CD8-positive, alpha-beta memory T cell (primary cell): ENCODE measurements at regions not wholly inside any gene's neighbourhood (a gene's known extent, or its start where the extent isn't known, plus 50 kb on each side); places are given as distances from the start of the nearest gene placed in this dataset.
A peak's percentile ranks its signal among the peaks of the same experiment; 100 is the strongest.
"Not testable (repeated sequence)": the region's sequence is repeated elsewhere in the genome, so short reads cannot be mapped to it uniquely, and the experiment has no call there.

Experiments
- CTCF ChIA-PET: fragments of 350-600 bp; sonication (Branson Sonifier 250); formaldehyde crosslinking; loops from one replicate; lab custom pipeline; 2021; ENCODE audit warnings: antibody characterized with exemption; lab: Charles Lee
- POLR2A ChIA-PET: fragments of 350-600 bp; sonication (Branson Sonifier 250); formaldehyde crosslinking; loops from one replicate; lab custom pipeline; 2021; ENCODE audit warnings: antibody characterized with exemption; lab: Charles Lee
- DNase-seq, 5 donors: peaks; one replicate each; pipeline versions ENCODE4 v3.0.0 to v3.0.0-alpha.2; 2020 to 2022; ENCODE audit warnings: mixed read lengths in 1 of 5
- H3K27ac ChIP-seq: one replicate; pipeline ENCODE4 v1.7.0; 2013; ENCODE audit warnings: low read depth, mild to moderate bottlenecking, low read length, moderate library complexity
- H3K27me3 ChIP-seq: 2 replicates; pipeline ENCODE4 v1.7.0; 2013; ENCODE audit warnings: low read length, mild to moderate bottlenecking; ENCODE audit not compliant: insufficient read depth, poor library complexity, severe bottlenecking
- H3K36me3 ChIP-seq: 2 replicates; pipeline ENCODE4 v1.7.0; 2013; ENCODE audit warnings: mild to moderate bottlenecking, low read length, moderate library complexity; ENCODE audit not compliant: insufficient read depth
- H3K4me1 ChIP-seq: 2 replicates; pipeline ENCODE4 v1.7.0; 2013; ENCODE audit warnings: mild to moderate bottlenecking, low read length, moderate library complexity; ENCODE audit not compliant: insufficient read depth
- H3K4me3 ChIP-seq: 2 replicates; pipeline ENCODE4 v1.7.0; 2013; ENCODE audit warnings: mild to moderate bottlenecking, low read length
- H3K9me3 ChIP-seq: 2 replicates; pipeline ENCODE4 v1.7.0; 2013; ENCODE audit warnings: mild to moderate bottlenecking, low read length
- H3K27ac Mint-ChIP-seq, 8 donors: one replicate each; pipeline ENCODE4 v1.8.0; 2020 to 2021; ENCODE audit warnings: mixed read lengths in 8 of 8, mild to moderate bottlenecking in 6 of 8, inconsistent platforms in 3 of 8, moderate library complexity in 3 of 8
- H3K27me3 Mint-ChIP-seq, 2 donors: one replicate each; pipeline ENCODE4 v1.8.0; 2020 to 2021; ENCODE audit warnings: mixed read lengths in 2 of 2, mild to moderate bottlenecking in 1 of 2, moderate library complexity in 1 of 2
- H3K36me3 Mint-ChIP-seq, 3 donors: one replicate each; pipeline ENCODE4 v1.8.0; 2020 to 2021; ENCODE audit warnings: mixed read lengths in 3 of 3, inconsistent platforms in 1 of 3, mild to moderate bottlenecking in 1 of 3
- H3K4me1 Mint-ChIP-seq, 3 donors: one replicate each; pipeline ENCODE4 v1.8.0; 2020 to 2021; ENCODE audit warnings: mixed read lengths in 3 of 3, inconsistent platforms in 1 of 3, mild to moderate bottlenecking in 1 of 3
- H3K4me3 Mint-ChIP-seq, 7 donors: one replicate each; pipeline ENCODE4 v1.8.0; 2020 to 2021; ENCODE audit warnings: mixed read lengths in 7 of 7, mild to moderate bottlenecking in 6 of 7, moderate library complexity in 4 of 7, inconsistent platforms in 2 of 7
- H3K9me3 Mint-ChIP-seq, 5 donors: one replicate each; pipeline ENCODE4 v1.8.0; 2020 to 2022; ENCODE audit warnings: mixed read lengths in 5 of 5, mild to moderate bottlenecking in 3 of 5, moderate library complexity in 2 of 5, inconsistent platforms in 1 of 5

DNA sequence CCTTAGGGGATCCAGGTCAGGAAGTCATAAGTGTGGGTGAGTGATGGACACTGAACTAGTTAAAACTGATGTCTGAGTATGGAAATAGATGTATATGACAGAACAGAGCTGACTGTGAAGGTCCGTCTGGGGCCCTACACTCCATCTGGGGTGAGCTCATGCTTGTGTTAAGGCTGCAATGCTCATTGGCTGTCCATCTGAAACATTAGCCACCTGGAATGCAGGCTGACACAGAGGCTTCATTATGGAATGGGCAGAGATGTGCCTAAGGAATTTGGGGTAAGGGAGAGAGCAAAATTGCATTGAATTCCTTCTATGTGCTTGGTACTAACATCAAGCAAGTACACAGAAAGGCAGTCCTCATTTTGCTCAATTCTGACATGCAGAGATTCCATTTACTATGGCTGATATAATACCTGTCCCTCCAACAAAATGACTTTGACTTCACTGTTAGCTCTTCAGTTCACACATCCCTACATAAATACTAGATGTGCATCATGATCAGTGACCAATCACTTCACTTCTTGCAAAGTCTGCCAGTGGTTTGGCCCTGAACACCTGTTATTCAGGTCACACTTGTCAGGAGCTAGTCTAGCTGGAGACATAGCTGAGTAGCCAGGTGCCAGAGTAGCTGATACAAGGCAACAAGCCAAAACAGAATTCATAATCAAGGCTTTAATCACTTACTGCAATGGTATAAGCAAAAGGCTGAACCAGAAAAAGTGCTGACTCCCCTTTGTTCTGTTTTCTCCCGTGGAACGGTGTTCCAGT, 128.9 kb upstream of the VWC2 start:
- H3K27me3 Mint-ChIP-seq, result peaks cover 0 to 5% of the 10 kb centered on the region in 2 donors
- POLR2A ChIA-PET, result no interaction called here
- H3K4me1 ChIP-seq, result no peaks in the 10 kb centered on the region
- CTCF ChIA-PET, result no interaction called here
- H3K36me3 ChIP-seq, result no peaks in the 10 kb centered on the region
- no peaks in the 10 kb centered on the region for H3K27me3 ChIP-seq
- DNase-seq, result no peak
- H3K4me3 Mint-ChIP-seq, result no peak overlapping the region
- H3K27ac ChIP-seq, result no peak overlapping the region
- H3K36me3 Mint-ChIP-seq, result no peaks in the 10 kb centered on the region
- H3K9me3 ChIP-seq, result no peaks in the 10 kb centered on the region
- no peaks in the 10 kb centered on the region for H3K4me1 Mint-ChIP-seq
- H3K27ac Mint-ChIP-seq, result peak overlapping the region in 1 of 8 donors; percentile 50
- no peak overlapping the region for H3K4me3 ChIP-seq
- H3K9me3 Mint-ChIP-seq, result peaks cover 2 to 11% (median 5%) of the 10 kb centered on the region in 5 donors

DNA sequence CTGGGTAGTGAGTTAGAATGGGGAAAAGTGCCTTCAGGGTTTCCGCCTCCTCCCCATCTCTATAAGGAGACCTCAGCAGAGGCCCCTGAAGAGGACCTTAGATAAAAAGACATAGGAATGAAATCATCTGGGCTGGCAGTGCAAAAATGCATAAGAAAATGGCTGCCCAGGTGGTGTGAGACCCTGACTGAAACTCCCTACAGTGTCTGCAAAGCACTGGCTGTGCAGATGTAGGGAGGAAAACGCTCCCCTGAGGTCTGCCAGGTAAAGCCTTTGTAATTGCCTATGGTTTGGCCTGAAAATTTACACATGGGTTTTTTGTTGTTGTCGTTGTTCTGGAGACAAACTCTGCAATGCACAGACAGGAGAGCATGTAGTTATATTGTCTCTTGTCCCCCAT, 128.1 kb upstream of the VWC2 start:
- Mint-ChIP-seq H3K36me3 (no peaks in the 10 kb centered on the region), H3K9me3 (peaks cover 2 to 11% (median 5%) of the 10 kb centered on the region in 5 donors), H3K27me3 (peaks cover 0 to 5% of the 10 kb centered on the region in 2 donors), H3K27ac (no peak overlapping the region), H3K4me1 (no peaks in the 10 kb centered on the region), H3K4me3 (no peak overlapping the region)
- Histone ChIP-seq H3K4me3 (no peak overlapping the region), H3K4me1 (no peaks in the 10 kb centered on the region), H3K27me3 (no peaks in the 10 kb centered on the region), H3K9me3 (no peaks in the 10 kb centered on the region), H3K36me3 (no peaks in the 10 kb centered on the region), H3K27ac (no peak overlapping the region)
- no peak for DNase-seq
- CTCF ChIA-PET, result no interaction called here
- POLR2A ChIA-PET, result no interaction called here

DNA sequence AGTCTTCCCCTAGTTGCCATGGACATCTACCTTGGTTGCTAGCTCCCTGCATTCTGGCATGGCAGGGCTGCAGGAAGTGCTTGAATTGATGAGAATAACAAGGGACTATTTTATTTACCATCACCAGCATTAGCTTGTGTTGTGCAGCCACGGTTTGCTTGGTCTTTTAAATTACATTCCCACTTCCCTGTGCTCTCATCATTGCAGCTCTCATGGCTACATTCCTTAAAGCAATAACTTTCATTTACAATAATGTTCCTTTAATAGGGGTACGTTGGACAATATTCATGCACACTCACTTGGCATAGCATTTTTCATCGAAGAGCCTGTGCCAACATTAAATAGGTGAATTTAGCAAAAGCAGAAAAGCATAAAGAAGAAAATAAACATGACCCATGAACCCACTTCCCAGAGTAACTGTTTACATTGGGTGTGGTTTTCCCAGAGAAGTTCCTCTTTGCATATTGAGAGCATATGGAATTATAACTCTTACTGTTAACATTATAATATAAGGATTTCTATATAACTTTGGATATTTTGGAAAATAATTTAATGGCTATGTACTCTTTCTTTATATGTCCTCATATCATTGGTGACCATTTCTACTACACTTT, 113.2 kb upstream of the VWC2 start:
- H3K36me3 Mint-ChIP-seq, result no peaks in the 10 kb centered on the region
- H3K4me3 Mint-ChIP-seq, result no peak overlapping the region
- DNase-seq, result no peak
- Histone ChIP-seq H3K9me3 (no peaks in the 10 kb centered on the region), H3K36me3 (no peaks in the 10 kb centered on the region), H3K4me3 (no peak overlapping the region), H3K27me3 (no peaks in the 10 kb centered on the region), H3K27ac (no peak overlapping the region), H3K4me1 (no peaks in the 10 kb centered on the region)
- H3K4me1 Mint-ChIP-seq, result no peaks in the 10 kb centered on the region
- H3K27me3 Mint-ChIP-seq, result peaks cover 0 to 1% of the 10 kb centered on the region in 2 donors
- peaks cover 3 to 11% (median 6%) of the 10 kb centered on the region in 5 donors for H3K9me3 Mint-ChIP-seq
- POLR2A ChIA-PET, result no interaction called here
- H3K27ac Mint-ChIP-seq, result no peak overlapping the region
- CTCF ChIA-PET, result no interaction called here

DNA sequence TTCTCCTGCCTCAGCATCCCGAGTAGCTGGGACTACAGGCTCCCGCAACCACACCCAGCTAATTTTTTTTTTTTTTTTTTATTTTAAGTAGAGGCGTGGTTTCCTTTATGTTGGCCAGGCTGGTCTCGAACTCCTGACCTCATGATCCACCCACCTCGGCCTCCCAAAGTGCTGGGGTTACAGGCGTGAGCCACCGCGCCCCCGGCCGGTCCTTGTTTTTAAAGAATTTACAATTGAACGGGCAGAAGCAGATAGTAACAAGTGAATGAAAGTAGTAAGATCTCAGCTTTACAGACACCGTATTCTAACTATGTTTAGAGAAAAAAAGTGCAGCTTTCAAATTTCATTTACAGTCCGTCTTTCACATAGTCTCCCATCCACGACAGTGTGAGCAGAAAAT, 112.5 kb upstream of the VWC2 start:
- Histone ChIP-seq H3K4me1 (no peaks in the 10 kb centered on the region), H3K27ac (no peak overlapping the region), H3K36me3 (no peaks in the 10 kb centered on the region), H3K27me3 (no peaks in the 10 kb centered on the region), H3K9me3 (no peaks in the 10 kb centered on the region), H3K4me3 (no peak overlapping the region)
- DNase-seq, result no peak
- no peaks in the 10 kb centered on the region for H3K4me1 Mint-ChIP-seq
- ChIA-PET POLR2A (no interaction called here), CTCF (no interaction called here)
- H3K4me3 Mint-ChIP-seq, result no peak overlapping the region
- H3K36me3 Mint-ChIP-seq, result no peaks in the 10 kb centered on the region
- no peaks in the 10 kb centered on the region for H3K27me3 Mint-ChIP-seq
- peaks cover 3 to 14% (median 6%) of the 10 kb centered on the region in 5 donors for H3K9me3 Mint-ChIP-seq
- H3K27ac Mint-ChIP-seq, result no peak overlapping the region

DNA sequence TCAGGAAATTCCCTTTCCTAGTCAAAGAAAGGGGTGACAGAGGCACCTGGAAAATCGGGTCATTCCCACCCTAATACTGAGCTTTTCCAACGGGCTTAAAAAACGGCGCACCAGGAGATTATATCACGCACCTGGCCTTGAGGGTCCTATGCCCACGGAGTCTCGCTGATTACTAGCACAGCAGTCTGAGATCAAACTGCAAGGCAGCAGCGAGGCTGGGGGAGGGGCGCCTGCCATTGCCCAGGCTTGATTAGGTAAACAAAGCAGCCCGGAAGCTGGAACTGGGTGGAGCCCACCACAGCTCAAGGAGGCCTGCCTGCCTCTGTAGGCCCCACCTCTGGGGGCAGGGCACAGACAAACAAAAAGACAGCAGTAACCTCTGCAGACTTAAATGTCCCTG, 107.5 kb upstream of the VWC2 start:
- H3K27me3 Mint-ChIP-seq, H3K27me3 ChIP-seq, H3K4me3 Mint-ChIP-seq, DNase-seq, CTCF ChIA-PET, H3K9me3 ChIP-seq, H3K27ac Mint-ChIP-seq, H3K4me3 ChIP-seq, H3K4me1 Mint-ChIP-seq, H3K27ac ChIP-seq, H3K36me3 ChIP-seq, H3K36me3 Mint-ChIP-seq, POLR2A ChIA-PET, H3K4me1 ChIP-seq: not testable (repeated sequence)
- H3K9me3 Mint-ChIP-seq, result peaks cover 4 to 15% (median 7%) of the 10 kb centered on the region in 5 donors

DNA sequence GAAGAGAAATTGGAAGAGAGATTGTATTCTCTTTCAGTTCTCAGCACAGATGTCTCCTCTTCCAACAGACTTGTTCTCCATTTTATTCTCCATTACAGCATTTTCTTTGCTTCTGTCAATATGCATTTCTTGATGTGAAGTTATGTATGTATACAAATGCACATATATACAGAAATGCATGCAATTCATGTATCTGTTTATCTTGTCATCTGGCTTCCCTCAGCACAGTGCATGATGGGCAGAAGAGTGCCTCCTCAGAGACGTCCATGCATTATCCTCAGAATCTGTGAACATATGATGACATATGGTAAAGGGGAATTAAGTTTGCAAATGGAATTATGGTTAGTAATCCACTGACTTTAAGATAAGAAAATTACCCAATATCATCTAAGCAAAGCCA, 106.7 kb upstream of the VWC2 start:
- ChIA-PET CTCF (no interaction called here), POLR2A (no interaction called here)
- Histone ChIP-seq H3K27me3 (no peaks in the 10 kb centered on the region), H3K27ac (no peak overlapping the region), H3K4me1 (no peaks in the 10 kb centered on the region), H3K4me3 (no peak overlapping the region), H3K36me3 (no peaks in the 10 kb centered on the region), H3K9me3 (no peaks in the 10 kb centered on the region)
- Mint-ChIP-seq H3K27me3 (no peaks in the 10 kb centered on the region), H3K4me1 (no peaks in the 10 kb centered on the region), H3K9me3 (peaks cover 4 to 14% (median 7%) of the 10 kb centered on the region in 5 donors), H3K4me3 (no peak overlapping the region), H3K36me3 (peaks cover 0 to 3% (median 0%) of the 10 kb centered on the region in 3 donors), H3K27ac (no peak overlapping the region)
- no peak for DNase-seq

DNA sequence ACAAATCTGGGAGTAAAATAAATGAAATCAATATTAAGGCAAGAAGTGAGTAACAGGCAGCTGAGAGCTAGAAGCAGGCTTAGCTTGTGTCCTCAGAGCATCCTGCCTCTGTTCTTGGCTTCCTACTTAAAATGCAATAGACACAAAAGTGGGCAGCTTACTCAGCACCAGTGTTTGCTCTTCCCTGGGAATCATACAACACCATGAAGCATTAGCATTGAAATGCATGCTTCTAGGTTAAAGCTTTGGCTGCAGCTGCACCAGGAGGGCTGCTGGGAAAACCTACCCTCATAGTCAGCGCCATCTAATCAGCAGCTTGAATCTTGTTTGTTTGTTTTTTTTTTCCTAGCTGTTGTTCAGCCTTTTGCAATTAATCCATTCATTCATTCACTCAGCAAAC, 104.2 kb upstream of the VWC2 start:
- no peak for DNase-seq
- peaks cover 0 to 15% (median 12%) of the 10 kb centered on the region in 5 donors for H3K9me3 Mint-ChIP-seq
- H3K36me3 Mint-ChIP-seq, result peaks cover 0 to 3% (median 0%) of the 10 kb centered on the region in 3 donors
- H3K4me1 ChIP-seq, result no peaks in the 10 kb centered on the region
- no peak overlapping the region for H3K4me3 ChIP-seq
- H3K27ac ChIP-seq, result no peak overlapping the region
- H3K36me3 ChIP-seq, result no peaks in the 10 kb centered on the region
- no peaks in the 10 kb centered on the region for H3K9me3 ChIP-seq
- ChIA-PET CTCF (no interaction called here), POLR2A (no interaction called here)
- no peaks in the 10 kb centered on the region for H3K27me3 ChIP-seq
- no peaks in the 10 kb centered on the region for H3K27me3 Mint-ChIP-seq
- no peak overlapping the region for H3K4me3 Mint-ChIP-seq
- H3K4me1 Mint-ChIP-seq, result no peaks in the 10 kb centered on the region
- H3K27ac Mint-ChIP-seq, result no peak overlapping the region

DNA sequence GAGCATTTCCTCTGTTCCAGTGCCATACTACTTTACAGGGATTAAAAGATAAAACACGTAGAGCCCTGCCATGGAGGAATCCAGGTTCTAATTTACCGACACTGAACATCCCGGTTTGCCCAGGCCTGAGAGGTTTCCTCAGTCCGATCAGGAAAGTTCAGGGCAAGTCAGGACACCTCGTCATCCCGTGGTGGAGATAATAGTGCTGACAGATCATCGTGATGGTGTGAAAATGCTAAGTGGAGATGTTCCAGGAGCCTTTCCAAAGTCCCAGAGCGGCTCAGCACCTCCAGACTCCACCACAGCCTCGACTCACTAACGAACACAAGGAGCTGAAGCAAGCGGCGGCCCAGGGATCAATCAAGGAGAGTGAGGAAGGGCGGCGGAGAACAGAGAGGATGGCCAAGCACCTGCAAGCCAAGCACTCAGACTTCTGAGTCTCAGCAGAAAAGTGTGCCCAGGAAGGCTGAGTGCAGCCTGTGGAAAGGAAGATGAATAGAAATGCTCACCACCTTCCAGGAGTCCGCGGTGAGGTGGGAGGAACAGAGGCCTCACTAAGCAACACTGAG, 103.7 kb upstream of the VWC2 start:
- H3K4me1 Mint-ChIP-seq, result no peaks in the 10 kb centered on the region
- DNase-seq, result no peak
- Histone ChIP-seq H3K27ac (no peak overlapping the region), H3K36me3 (no peaks in the 10 kb centered on the region), H3K4me1 (no peaks in the 10 kb centered on the region), H3K27me3 (no peaks in the 10 kb centered on the region), H3K4me3 (no peak overlapping the region), H3K9me3 (no peaks in the 10 kb centered on the region)
- no peak overlapping the region for H3K4me3 Mint-ChIP-seq
- H3K36me3 Mint-ChIP-seq, result peaks cover 0 to 3% (median 0%) of the 10 kb centered on the region in 3 donors
- H3K27ac Mint-ChIP-seq, result no peak overlapping the region
- ChIA-PET POLR2A (no interaction called here), CTCF (no interaction called here)
- H3K9me3 Mint-ChIP-seq, result peaks cover 0 to 16% (median 12%) of the 10 kb centered on the region in 5 donors
- no peaks in the 10 kb centered on the region for H3K27me3 Mint-ChIP-seq
